ENCODE measurements at regions not wholly inside any gene's neighbourhood (a gene's known extent, or its start where the extent isn't known, plus 50 kb on each side); places are given as distances from the start of the nearest gene placed in this dataset.

GRCh38 chr7:26522633-26523032 lies 231.0 kb downstream of the SNX10 start:
- WGBS, 3 donors: 94 to 98% (median 96%) methylated on average over 1 of the region's 1 CpG
- H3K36me3 ChIP-seq: no peaks in the 10 kb centered on the region

GRCh38 chr7:26525398-26526264 lies 234.0 kb downstream of the SNX10 start:
- WGBS, 3 donors: 59 to 67% (median 60%) methylated on average over 16 of the region's 16 CpGs
- DNase-seq: no peak
- Histone ChIP-seq H3K27ac (no peak overlapping the region), H3K9me3 (no peaks in the 10 kb centered on the region), H3K27me3 (no peaks in the 10 kb centered on the region), H3K4me1 (ENCODE audit: insufficient read depth) (no peaks in the 10 kb centered on the region), H3K4me3 (no peak overlapping the region), H3K36me3 (no peaks in the 10 kb centered on the region)
- intact Hi-C loops (cut with DNase I): no loop called here
- TF ChIP-seq EP300 (IDR thresholded peaks at IDR 0.05) (no peak), POLR2A (IDR thresholded peaks at IDR 0.05) (no peak), CTCF (IDR thresholded peaks at IDR 0.05) (no peak)

More at GRCh38 chr7:26522633-26523032, 231.0 kb downstream of the SNX10 start:
- no peaks in the 10 kb centered on the region for H3K4me1 ChIP-seq (ENCODE audit: insufficient read depth)
- H3K4me3 ChIP-seq: no peak overlapping the region
- H3K27me3 ChIP-seq: no peaks in the 10 kb centered on the region
- no peaks in the 10 kb centered on the region for H3K9me3 ChIP-seq
- intact Hi-C loops (cut with DNase I): no loop called here
- H3K27ac ChIP-seq: no peak overlapping the region
- TF ChIP-seq CTCF (IDR thresholded peaks at IDR 0.05) (no peak), POLR2A (IDR thresholded peaks at IDR 0.05) (no peak)
- DNase-seq: no peak

- Histone ChIP-seq H3K27me3 (no peaks in the 10 kb centered on the region), H3K36me3 (no peaks in the 10 kb centered on the region), H3K4me3 (no peak overlapping the region), H3K9me3 (no peaks in the 10 kb centered on the region), H3K4me1 (ENCODE audit: insufficient read depth) (no peaks in the 10 kb centered on the region), H3K27ac (no peak overlapping the region)
- no peak for TF ChIP-seq EP300 (IDR thresholded peaks at IDR 0.05)
- no peak for TF ChIP-seq POLR2A (IDR thresholded peaks at IDR 0.05)
- TF ChIP-seq CTCF (IDR thresholded peaks at IDR 0.05): no peak
- no peak for DNase-seq
- intact Hi-C loops (cut with DNase I): no loop called here
- WGBS, 3 donors: 9 to 19% (median 17%) methylated on average over 4 of the region's 4 CpGs
These were observed 234.6 kb downstream of the SNX10 start for GRCh38 chr7:26526265-26526587.

GRCh38 chr7:26531926-26532325 lies 240.3 kb downstream of the SNX10 start:
- DNase-seq: no peak
- no peaks in the 10 kb centered on the region for H3K27me3 ChIP-seq
- no peak overlapping the region for H3K27ac ChIP-seq
- no peaks in the 10 kb centered on the region for H3K9me3 ChIP-seq
- intact Hi-C loops (cut with DNase I): no loop called here
- TF ChIP-seq CTCF (IDR thresholded peaks at IDR 0.05) (no peak), EP300 (IDR thresholded peaks at IDR 0.05) (no peak), POLR2A (IDR thresholded peaks at IDR 0.05) (no peak)
- H3K4me1 ChIP-seq (ENCODE audit: insufficient read depth): no peaks in the 10 kb centered on the region
- H3K4me3 ChIP-seq: no peak overlapping the region
- no peaks in the 10 kb centered on the region for H3K36me3 ChIP-seq
- WGBS, 3 donors: 84 to 88% (median 87%) methylated on average over 1 of the region's 1 CpG
